Activated CD8-positive, alpha-beta T cell treated with anti-CD3 and anti-CD28 coated beads, Interleukin-2, amount 10 ng/mL, durations not matched to agents 7 days and 5 days (primary cell): ENCODE measurements at regions not wholly inside any gene's neighbourhood (a gene's known extent, or its start where the extent isn't known, plus 50 kb on each side); places are given as distances from the start of the nearest gene placed in this dataset.

Experiments
- ATAC-seq: fragments of 150-1000 bp; cut with Tn5 transposase; one replicate; pipeline ENCODE4 v1.10.0; 2021; ENCODE audit warnings: moderate library complexity
- CTCF ChIA-PET: fragments of 350-600 bp; sonication (Branson Sonifier 250); formaldehyde crosslinking; loops from one replicate; lab custom pipeline; 2021; ENCODE audit warnings: antibody characterized with exemption; lab: Charles Lee
- POLR2A ChIA-PET: fragments of 350-600 bp; sonication (Branson Sonifier 250); formaldehyde crosslinking; loops from one replicate; lab custom pipeline; 2021; ENCODE audit warnings: antibody characterized with exemption; lab: Charles Lee
- DNase-seq: peaks from one replicate; pipeline ENCODE4 v3.0.0-alpha.2; 2020
- H3K27ac Mint-ChIP-seq: one replicate; pipeline ENCODE4 v1.8.0; 2021; ENCODE audit warnings: mild to moderate bottlenecking, mixed read lengths
- H3K27me3 Mint-ChIP-seq: one replicate; pipeline ENCODE4 v1.8.0; 2021; ENCODE audit warnings: low read depth, mixed read lengths
- H3K36me3 Mint-ChIP-seq: one replicate; pipeline ENCODE4 v1.8.0; 2021; ENCODE audit warnings: low read depth, mixed read lengths
- H3K4me1 Mint-ChIP-seq: one replicate; pipeline ENCODE4 v1.8.0; 2021; ENCODE audit warnings: low read depth, mixed read lengths
- H3K4me3 Mint-ChIP-seq: one replicate; pipeline ENCODE4 v1.8.0; 2021; ENCODE audit warnings: mild to moderate bottlenecking, mixed read lengths
- H3K9me3 Mint-ChIP-seq: one replicate; pipeline ENCODE4 v1.8.0; 2022; ENCODE audit warnings: mixed read lengths; ENCODE audit not compliant: insufficient read depth

DNA sequence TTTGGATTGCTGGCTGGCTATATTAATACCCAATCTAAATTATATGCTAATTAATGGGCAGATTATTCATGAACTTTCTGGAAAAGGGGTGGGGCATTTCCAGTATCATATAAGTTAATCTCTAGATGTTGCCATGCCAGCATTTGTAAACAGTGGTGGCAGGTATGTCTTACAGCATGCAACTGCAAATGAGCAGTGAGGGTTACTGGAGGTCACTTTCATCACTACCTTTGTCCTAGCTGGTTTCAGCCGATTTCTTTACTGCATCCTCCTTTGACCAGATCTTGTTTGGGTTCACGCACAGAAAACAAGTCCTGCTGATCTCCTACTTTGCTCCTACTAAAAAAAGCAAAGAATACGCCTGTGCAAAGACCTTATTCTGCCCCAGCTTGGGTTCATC, 89.1 kb upstream of the USP47 start:
- CTCF ChIA-PET = no interaction called here
- H3K27me3 Mint-ChIP-seq = peaks cover 11% of the 10 kb centered on the region
- no peak overlapping the region for H3K4me3 Mint-ChIP-seq
- DNase-seq (no peak), ATAC-seq (no peak)
- no peak overlapping the region for H3K27ac Mint-ChIP-seq
- no peaks in the 10 kb centered on the region for H3K9me3 Mint-ChIP-seq
- H3K4me1 Mint-ChIP-seq = no peaks in the 10 kb centered on the region
- H3K36me3 Mint-ChIP-seq = no peaks in the 10 kb centered on the region
- POLR2A ChIA-PET = no interaction called here

DNA sequence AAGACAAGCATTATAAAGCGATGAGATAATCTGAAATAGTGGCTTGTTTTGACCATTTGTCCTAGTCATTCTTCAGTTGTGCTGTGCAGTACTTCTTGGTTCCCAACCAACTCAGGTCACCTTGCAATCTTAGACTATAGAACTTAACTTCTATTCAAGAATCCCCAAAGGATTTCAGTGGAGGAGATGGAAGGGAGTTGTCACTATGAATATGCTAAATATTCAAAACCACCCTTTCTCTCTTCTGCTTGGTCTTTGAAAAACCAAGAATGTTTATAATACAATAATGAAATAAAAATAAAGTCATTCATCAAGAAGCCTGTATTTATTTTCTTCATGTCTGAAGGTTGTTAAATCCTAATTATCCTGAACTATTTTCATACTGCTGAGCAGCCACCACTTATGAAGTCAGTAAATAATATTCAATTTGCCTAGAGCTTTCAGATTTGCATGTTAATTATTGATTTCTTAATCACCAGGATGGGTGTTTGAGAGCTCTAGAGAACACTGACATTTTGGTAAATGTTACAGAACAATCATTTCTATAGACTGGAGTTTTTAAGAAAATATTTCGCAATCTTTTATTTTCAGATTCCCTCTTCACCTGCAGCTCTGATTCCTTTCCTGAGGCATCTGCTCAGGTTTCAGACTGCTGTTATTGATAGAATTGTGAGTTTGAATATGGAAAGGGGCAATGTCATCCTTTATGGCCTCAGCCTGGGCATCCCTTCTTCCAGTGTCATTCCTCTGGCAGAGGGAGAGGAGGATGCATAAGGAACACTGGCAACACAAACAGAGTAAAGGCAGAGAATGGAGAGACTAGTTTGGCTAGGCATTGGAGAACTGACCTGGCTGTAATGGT, 91.5 kb upstream of the USP47 start:
- CTCF ChIA-PET = no interaction called here
- Mint-ChIP-seq H3K4me3 (no peak overlapping the region), H3K27me3 (peaks cover 16% of the 10 kb centered on the region), H3K27ac (no peak overlapping the region), H3K36me3 (no peaks in the 10 kb centered on the region), H3K9me3 (no peaks in the 10 kb centered on the region), H3K4me1 (no peaks in the 10 kb centered on the region)
- ATAC-seq (no peak), DNase-seq (no peak)
- POLR2A ChIA-PET = no interaction called here

DNA sequence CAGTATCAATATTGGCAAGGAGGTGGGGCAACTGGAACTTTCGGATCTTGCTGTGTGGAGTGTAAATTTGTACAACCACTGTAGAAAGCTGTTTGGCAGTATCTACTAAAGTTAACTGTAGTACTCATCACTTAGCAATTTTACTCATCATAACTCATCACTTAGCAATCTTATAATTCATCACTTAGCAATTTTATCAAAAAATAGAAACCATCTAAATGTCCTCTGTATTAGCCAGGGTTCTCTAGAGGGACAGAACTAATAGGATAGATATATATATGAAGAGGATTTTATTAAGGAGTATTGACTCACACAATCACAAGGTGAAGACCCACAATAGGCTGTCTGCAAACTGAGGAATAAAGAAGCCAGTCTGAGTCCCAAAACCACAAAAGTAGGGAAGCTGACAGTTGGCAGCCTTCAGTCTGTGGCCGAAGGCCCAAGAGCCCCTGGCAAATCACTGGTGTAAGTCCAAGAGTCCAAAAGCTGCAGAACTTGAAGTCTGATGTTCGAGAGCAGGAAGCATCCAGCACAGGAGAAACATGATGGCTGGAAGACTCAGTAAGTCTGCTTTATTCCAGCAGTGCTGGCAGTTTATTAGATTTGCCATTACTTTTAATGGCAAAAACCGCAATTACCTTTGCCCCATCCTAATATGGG, 92.9 kb upstream of the USP47 start:
- CTCF ChIA-PET = no interaction called here
- Mint-ChIP-seq H3K27ac (no peak overlapping the region), H3K36me3 (no peaks in the 10 kb centered on the region), H3K9me3 (no peaks in the 10 kb centered on the region), H3K4me1 (no peaks in the 10 kb centered on the region), H3K27me3 (peaks cover 19% of the 10 kb centered on the region), H3K4me3 (no peak overlapping the region)
- DNase-seq = no peak
- POLR2A ChIA-PET = no interaction called here
- no peak for ATAC-seq

DNA sequence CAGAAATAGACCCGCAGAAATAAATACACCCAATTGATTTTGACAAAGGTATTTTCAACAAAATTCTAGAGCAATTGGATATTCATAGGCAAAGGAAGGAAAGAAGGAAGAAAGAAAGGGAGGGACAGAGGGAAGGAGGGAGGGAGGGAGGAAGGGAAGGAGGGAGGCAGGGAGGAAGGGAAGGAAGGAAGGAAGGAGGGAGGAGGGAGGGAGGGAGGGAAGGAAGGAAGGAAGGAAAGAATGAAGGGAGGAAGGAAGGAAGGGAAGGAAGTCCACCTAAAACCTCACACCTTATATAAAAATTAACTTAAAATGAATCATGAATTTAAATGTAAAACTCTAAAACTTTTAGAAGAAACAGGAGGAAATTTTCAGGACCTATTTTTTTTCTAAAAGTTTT, 94.2 kb upstream of the USP47 start:
- CTCF ChIA-PET = no interaction called here
- Mint-ChIP-seq H3K4me1 (no peaks in the 10 kb centered on the region), H3K27ac (no peak overlapping the region), H3K27me3 (peaks cover 22% of the 10 kb centered on the region), H3K4me3 (no peak overlapping the region), H3K9me3 (no peaks in the 10 kb centered on the region), H3K36me3 (no peaks in the 10 kb centered on the region)
- DNase-seq = no peak
- no peak for ATAC-seq
- POLR2A ChIA-PET = no interaction called here

DNA sequence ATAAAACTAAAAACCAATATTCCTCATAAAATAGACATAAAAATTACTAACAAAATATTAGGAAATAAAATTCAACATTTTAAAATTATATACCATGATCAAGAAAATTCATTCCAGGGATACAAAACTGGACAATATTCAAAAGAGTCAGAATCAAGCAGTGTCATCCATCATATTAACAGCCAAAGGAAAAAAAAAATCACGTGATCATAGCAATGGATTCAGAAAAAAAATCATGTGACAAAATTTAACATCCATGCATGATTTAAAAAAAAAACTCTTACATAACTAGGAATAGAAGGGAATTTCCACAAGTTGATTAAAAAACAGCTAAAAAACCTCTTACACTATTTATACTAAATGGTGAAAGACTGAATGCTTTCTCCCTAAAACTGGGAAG, 95.3 kb upstream of the USP47 start:
- Mint-ChIP-seq H3K36me3 (no peaks in the 10 kb centered on the region), H3K4me3 (no peak overlapping the region), H3K27ac (no peak overlapping the region), H3K9me3 (no peaks in the 10 kb centered on the region), H3K27me3 (peaks cover 25% of the 10 kb centered on the region), H3K4me1 (no peaks in the 10 kb centered on the region)
- POLR2A ChIA-PET = no interaction called here
- DNase-seq (no peak), ATAC-seq (no peak)
- CTCF ChIA-PET = no interaction called here

DNA sequence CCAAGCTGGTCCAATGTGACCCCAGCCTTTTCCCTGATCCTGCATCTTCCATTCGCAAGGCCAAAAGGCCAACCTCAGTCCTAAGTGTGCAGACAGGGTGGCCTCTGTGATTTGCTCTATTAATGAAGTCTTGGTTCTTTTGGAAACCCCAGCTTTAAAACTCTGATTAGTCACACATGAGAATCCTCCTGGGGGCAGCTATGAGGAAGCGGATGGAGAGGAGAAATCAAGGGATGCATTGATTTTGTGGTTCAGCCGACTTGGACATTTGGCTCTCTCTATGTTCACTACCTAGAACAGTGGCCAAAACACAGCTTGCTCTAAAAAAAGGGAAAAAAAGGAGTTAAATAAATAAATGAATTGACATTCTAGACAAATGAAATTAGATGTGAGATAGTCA, 98.6 kb upstream of the USP47 start:
- no peaks in the 10 kb centered on the region for H3K36me3 Mint-ChIP-seq
- no peak overlapping the region for H3K4me3 Mint-ChIP-seq
- peaks cover 18% of the 10 kb centered on the region for H3K27me3 Mint-ChIP-seq
- DNase-seq (no peak), ATAC-seq (no peak)
- H3K27ac Mint-ChIP-seq = no peak overlapping the region
- ChIA-PET CTCF (no interaction called here), POLR2A (no interaction called here)
- no peaks in the 10 kb centered on the region for H3K4me1 Mint-ChIP-seq
- H3K9me3 Mint-ChIP-seq = no peaks in the 10 kb centered on the region

DNA sequence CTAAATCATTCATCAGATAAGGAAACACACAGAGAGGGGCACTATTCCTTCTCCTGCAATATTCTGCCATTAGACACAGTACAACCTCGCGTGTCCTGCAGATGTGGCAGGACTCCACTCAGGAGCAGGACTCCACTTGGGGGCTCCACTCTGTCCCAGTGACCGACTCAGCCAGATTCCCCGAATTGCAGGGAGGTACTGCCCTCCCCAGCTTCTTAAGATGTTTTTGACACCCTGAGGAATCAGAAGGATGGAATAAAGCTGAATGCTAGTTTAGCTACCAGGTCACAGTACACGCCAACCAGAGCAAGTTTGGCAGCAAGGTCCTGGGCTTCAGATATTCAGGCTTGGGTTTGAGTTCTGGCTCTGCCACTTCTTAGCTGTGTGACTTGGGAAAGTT, 99.3 kb upstream of the USP47 start:
- ATAC-seq (no peak), DNase-seq (no peak)
- Mint-ChIP-seq H3K36me3 (no peaks in the 10 kb centered on the region), H3K4me1 (no peaks in the 10 kb centered on the region), H3K9me3 (no peaks in the 10 kb centered on the region), H3K27ac (no peak overlapping the region), H3K4me3 (no peak overlapping the region), H3K27me3 (peaks cover 16% of the 10 kb centered on the region)
- ChIA-PET CTCF (no interaction called here), POLR2A (interaction anchor here (0.6 kb wide), 1 partner anchor 82 kb away, joined by 3 read pairs; no protein-coding TSS in a partner anchor)

DNA sequence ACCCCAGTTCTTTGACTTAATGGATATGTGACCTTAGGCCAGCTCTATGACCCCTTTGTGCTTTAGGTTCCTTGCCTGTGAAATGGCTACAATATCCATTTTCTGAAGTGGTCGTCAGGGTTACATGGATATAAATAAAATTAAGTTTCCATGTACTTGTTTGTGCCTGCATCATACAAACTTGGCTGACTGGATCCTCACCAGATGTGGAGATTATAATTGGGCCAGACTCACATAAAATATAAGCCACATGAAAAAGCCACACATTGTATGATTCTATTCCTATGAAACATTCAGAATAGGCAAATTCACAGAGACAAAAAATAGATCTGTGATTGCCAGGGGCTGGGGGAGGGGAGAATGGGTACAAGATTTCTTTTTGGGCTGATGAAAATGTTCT, 100.9 kb upstream of the USP47 start:
- no peak for DNase-seq
- peaks cover 16% of the 10 kb centered on the region for H3K27me3 Mint-ChIP-seq

DNA sequence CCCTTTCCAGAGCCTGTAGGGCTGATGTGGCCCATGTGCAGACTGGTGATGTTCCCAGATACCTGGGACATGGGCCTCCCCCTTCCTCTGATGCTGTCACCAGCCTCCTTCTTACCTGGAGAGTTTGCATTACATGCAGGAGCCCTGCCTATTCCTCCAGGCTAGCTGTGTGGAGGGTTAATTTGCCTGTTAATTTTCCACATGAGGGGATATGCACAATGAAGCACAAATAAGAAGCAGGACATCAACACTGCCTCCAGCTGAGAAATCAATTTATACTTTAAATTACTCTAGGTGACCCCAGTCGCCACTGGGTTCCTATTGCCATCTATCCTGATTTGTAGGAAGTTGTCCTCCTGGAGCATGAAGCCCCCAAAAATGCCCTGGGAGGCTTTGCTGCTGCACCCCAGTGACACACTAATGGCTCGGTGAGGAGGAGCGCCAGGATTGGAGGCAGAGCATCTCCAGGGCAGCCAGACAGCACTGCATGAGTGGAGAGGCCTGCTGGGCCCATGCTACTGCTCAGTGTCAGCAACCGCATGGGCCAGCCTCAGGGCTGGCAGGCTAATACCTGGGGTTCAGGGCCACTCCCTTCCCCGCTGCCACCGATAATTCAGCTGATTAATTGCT, 101.6 kb upstream of the USP47 start:
- ATAC-seq (no peak), DNase-seq (no peak)
- H3K27ac Mint-ChIP-seq = no peak overlapping the region
- H3K4me1 Mint-ChIP-seq = no peaks in the 10 kb centered on the region
- H3K36me3 Mint-ChIP-seq = no peaks in the 10 kb centered on the region
- no peak overlapping the region for H3K4me3 Mint-ChIP-seq
- POLR2A ChIA-PET = no interaction called here
- no peaks in the 10 kb centered on the region for H3K9me3 Mint-ChIP-seq
- CTCF ChIA-PET = no interaction called here
- H3K27me3 Mint-ChIP-seq = peaks cover 17% of the 10 kb centered on the region

More for the DNA sequence above, 100.9 kb upstream of the USP47 start:
- H3K9me3 Mint-ChIP-seq = no peaks in the 10 kb centered on the region
- H3K4me1 Mint-ChIP-seq = no peaks in the 10 kb centered on the region
- H3K4me3 Mint-ChIP-seq = no peak overlapping the region
- ChIA-PET CTCF (no interaction called here), POLR2A (no interaction called here)
- ATAC-seq = no peak
- H3K36me3 Mint-ChIP-seq = no peaks in the 10 kb centered on the region
- no peak overlapping the region for H3K27ac Mint-ChIP-seq

DNA sequence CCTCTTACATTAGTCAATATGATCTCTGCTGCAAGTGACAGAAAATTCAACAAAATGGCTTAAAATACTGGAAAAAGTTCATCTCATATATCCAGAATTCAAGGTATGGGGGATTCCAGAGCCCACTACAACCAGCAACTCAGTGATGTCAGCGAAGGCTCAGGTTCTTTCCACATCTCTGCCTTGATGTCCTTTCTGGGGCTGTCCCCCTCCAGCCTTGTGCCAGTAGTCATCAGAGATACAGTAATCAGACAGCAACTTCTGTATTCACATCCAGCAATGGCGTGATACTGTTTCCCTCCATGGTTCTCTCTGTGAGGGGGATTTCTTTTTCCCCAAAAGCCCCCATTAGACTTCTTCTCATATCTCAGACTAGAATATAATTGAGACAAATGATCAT, 103.4 kb upstream of the USP47 start:
- Mint-ChIP-seq H3K4me1 (no peaks in the 10 kb centered on the region), H3K27me3 (peaks cover 18% of the 10 kb centered on the region), H3K27ac (no peak overlapping the region), H3K36me3 (no peaks in the 10 kb centered on the region), H3K4me3 (no peak overlapping the region), H3K9me3 (no peaks in the 10 kb centered on the region)
- DNase-seq = no peak
- ATAC-seq = no peak
- ChIA-PET POLR2A (no interaction called here), CTCF (no interaction called here)

DNA sequence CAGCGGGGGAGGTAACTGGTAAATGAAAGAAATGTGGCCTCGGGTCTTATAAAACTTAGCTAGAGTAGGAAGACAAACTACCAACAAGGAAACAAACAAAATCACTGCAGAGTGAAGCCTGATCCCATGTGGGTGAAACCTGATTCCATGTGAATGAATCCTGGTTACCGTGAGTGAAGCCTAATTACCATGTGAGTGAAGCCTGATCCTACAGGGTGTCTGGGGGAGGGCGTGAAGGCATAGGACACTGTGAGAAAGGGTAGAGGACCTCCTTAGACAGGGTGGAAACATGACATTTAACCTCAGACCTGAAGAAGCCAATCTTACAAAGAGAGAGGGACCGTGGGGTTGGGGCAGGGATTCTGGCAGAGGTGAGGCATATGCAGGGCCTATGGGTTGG, 106.2 kb upstream of the USP47 start:
- ChIA-PET CTCF (no interaction called here), POLR2A (no interaction called here)
- DNase-seq = no peak
- H3K4me1 Mint-ChIP-seq = no peaks in the 10 kb centered on the region
- ATAC-seq = no peak
- H3K9me3 Mint-ChIP-seq = no peaks in the 10 kb centered on the region
- H3K27ac Mint-ChIP-seq = no peak overlapping the region
- no peak overlapping the region for H3K4me3 Mint-ChIP-seq
- peaks cover 25% of the 10 kb centered on the region for H3K27me3 Mint-ChIP-seq
- no peaks in the 10 kb centered on the region for H3K36me3 Mint-ChIP-seq

DNA sequence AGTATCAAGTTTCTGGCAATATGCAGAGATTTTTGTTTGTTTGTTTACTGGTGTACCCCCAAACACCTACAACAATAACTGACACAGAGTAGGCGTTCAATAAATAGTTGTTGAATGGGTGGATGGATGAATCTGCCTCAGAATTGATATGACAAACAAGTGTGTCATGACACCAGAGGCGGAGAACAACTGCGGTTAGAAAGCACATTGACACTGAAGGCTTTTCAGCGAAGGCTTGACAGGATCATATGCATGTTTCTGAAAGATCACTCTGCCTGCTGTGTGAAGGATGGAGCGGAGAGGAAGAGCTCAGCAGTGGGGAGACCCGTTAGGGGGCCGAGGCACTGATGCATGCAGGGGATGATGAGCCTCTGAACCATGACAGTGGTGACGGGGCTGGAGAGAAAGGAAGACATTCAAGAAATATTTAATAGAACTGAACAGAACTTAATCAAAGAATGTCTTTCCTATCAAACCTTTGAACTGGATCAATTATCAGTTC, 108.5 kb upstream of the USP47 start:
- H3K4me3 Mint-ChIP-seq = no peak overlapping the region
- H3K36me3 Mint-ChIP-seq = no peaks in the 10 kb centered on the region
- ChIA-PET POLR2A (no interaction called here), CTCF (no interaction called here)
- ATAC-seq = no peak
- no peak overlapping the region for H3K27ac Mint-ChIP-seq
- no peak for DNase-seq
- H3K27me3 Mint-ChIP-seq = peaks cover 27% of the 10 kb centered on the region
- no peaks in the 10 kb centered on the region for H3K9me3 Mint-ChIP-seq
- H3K4me1 Mint-ChIP-seq = no peaks in the 10 kb centered on the region
